Right lobe of liver (tissue), 6 donors: ENCODE measurements at regions not wholly inside any gene's neighbourhood (a gene's known extent, or its start where the extent isn't known, plus 50 kb on each side); places are given as distances from the start of the nearest gene placed in this dataset.

Experiments
- ATAC-seq, 4 donors: fragments of 200-7000 bp; cut with Tn5 transposase; one replicate each; pipeline ENCODE4 v1.9.1; 2020; ENCODE audit warnings: mild to moderate bottlenecking in 4 of 4, moderate library complexity in 4 of 4
- DNase-seq, 3 donors: peaks; one replicate each; pipeline ENCODE4 v3.0.0-alpha.2; 2020
- H3K27ac ChIP-seq, 3 donors: fragments of 200-600 bp; one replicate each; pipeline ENCODE4 v1.8.0; 2022
- H3K27me3 ChIP-seq, 2 donors: fragments of 200-600 bp; one replicate each; pipeline ENCODE4 v1.8.0; 2022
- H3K36me3 ChIP-seq, 4 donors: fragments of 200-600 bp; sonication (generic) in 1 of 4; one replicate each; pipeline versions ENCODE4 v1.5.1 to v1.8.0; 2017 to 2022; ENCODE audit warnings: control low read depth in 1 of 4
- H3K4me1 ChIP-seq, 4 donors: fragments of 200-600 bp; sonication (generic) in 1 of 4; one replicate each; pipeline versions ENCODE4 v1.5.1 to v1.8.0; 2017 to 2022; ENCODE audit warnings: control low read depth in 1 of 4
- H3K4me3 ChIP-seq, 3 donors: fragments of 200-600 bp; one replicate each; pipeline ENCODE4 v1.8.0; 2022
- H3K9me3 ChIP-seq, 4 donors: fragments of 200-600 bp; sonication (generic) in 1 of 4; one replicate each; pipeline versions ENCODE4 v1.5.1 to v1.8.0; 2017 to 2022; ENCODE audit warnings: control low read depth in 1 of 4
- POLR2A ChIP-seq: fragments of 450-650 bp; IDR thresholded peaks from one replicate; pipeline ENCODE4 v1.6.1; 2017; ENCODE audit warnings: antibody characterized with exemption, mild to moderate bottlenecking
- WGBS: methylation state at CpG from one replicate; pipeline ENCODE4 v1.1.6; 2018; ENCODE audit warnings: low coverage, low lambda C conversion rate; ENCODE audit not compliant: insufficient coverage; ENCODE audit errors: missing lambda C conversion rate; 5-methylcytosine and 5-hydroxymethylcytosine counted together
- intact Hi-C, 2 donors: fragments of 100-400 bp; cut with DNase I; formaldehyde crosslinking; loops; one replicate each; pipeline versions ENCODE4 v1.11.2 to v1.14.1; 2022
- TF ChIP-seq, protein P1 (sequence below), 4 donors: fragments of 200-600 bp in 3 of 4; fragments of 450-650 bp in 1 of 4; IDR thresholded peaks; one replicate each; pipeline versions ENCODE4 v1.5.1 to v1.8.0; 2016 to 2022; ENCODE audit warnings: antibody characterized with exemption in 4 of 4, mild to moderate bottlenecking in 2 of 4
- donor health status: DM: no; HTN: yes; CAD: no.
- donor health status: DM: no; HTN: no; CAD: no.
- donor health status: DM: no; HTN: no; CAD: no.
- donor health status: DM: no; HTN: yes; CAD: no.
- donor health status: DM: no; HTN: yes; CAD: no.

- Histone ChIP-seq H3K4me3 (no peak overlapping the region), H3K9me3 (no peaks in the 10 kb centered on the region), H3K36me3 (no peaks in the 10 kb centered on the region), H3K4me1 (no peaks in the 10 kb centered on the region), H3K27ac (no peak overlapping the region), H3K27me3 (no peaks in the 10 kb centered on the region)
- intact Hi-C loops, result no loop called here
- DNase-seq, result no peak
- 32% methylated on average over 1 of the region's 1 CpG for WGBS
- TF ChIP-seq, protein P1, sequence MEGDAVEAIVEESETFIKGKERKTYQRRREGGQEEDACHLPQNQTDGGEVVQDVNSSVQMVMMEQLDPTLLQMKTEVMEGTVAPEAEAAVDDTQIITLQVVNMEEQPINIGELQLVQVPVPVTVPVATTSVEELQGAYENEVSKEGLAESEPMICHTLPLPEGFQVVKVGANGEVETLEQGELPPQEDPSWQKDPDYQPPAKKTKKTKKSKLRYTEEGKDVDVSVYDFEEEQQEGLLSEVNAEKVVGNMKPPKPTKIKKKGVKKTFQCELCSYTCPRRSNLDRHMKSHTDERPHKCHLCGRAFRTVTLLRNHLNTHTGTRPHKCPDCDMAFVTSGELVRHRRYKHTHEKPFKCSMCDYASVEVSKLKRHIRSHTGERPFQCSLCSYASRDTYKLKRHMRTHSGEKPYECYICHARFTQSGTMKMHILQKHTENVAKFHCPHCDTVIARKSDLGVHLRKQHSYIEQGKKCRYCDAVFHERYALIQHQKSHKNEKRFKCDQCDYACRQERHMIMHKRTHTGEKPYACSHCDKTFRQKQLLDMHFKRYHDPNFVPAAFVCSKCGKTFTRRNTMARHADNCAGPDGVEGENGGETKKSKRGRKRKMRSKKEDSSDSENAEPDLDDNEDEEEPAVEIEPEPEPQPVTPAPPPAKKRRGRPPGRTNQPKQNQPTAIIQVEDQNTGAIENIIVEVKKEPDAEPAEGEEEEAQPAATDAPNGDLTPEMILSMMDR (IDR thresholded peaks at IDR 0.05), result no peak
- TF ChIP-seq POLR2A, result no peak
- ATAC-seq, result no peak
Observed at GRCh38 chr10:8396675-8397074, 342.2 kb downstream of the GATA3 start.

DNA sequence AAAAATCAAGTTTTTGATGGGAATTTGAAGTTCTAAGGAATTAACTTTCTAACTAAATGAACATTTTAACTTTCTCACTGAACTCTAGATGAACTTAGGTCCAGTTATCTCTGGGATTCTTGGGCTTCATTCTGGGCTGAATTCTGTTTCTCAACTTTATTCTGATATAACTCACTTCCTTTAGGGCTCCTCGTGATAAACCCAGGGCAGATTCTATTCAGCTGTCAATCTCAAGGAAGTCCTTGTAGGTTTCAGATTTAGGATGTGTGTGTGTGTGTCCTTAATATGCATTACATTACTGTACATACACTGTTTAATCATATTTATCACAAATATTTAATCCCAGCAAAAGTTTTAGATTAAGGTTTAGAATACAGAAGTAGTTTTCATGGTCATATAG, 344.3 kb downstream of the GATA3 start:
- no peak for DNase-seq
- H3K27ac ChIP-seq, result no peak overlapping the region
- H3K4me1 ChIP-seq, result no peaks in the 10 kb centered on the region
- WGBS, result 11% methylated on average over 1 of the region's 1 CpG
- H3K4me3 ChIP-seq, result no peak overlapping the region
- H3K27me3 ChIP-seq, result no peaks in the 10 kb centered on the region
- intact Hi-C loops, result no loop called here
- TF ChIP-seq POLR2A, result no peak
- no peaks in the 10 kb centered on the region for H3K9me3 ChIP-seq
- ATAC-seq, result no peak
- no peaks in the 10 kb centered on the region for H3K36me3 ChIP-seq

GRCh38 chr10:8400151-8400550, 345.7 kb downstream of the GATA3 start:
- H3K4me1 ChIP-seq, result no peaks in the 10 kb centered on the region
- no peak overlapping the region for H3K27ac ChIP-seq
- 55% methylated on average over 6 of the region's 6 CpGs for WGBS
- DNase-seq (no peak), ATAC-seq (no peak)
- no peak for TF ChIP-seq POLR2A
- TF ChIP-seq, protein P1 (IDR thresholded peaks at IDR 0.05), result no peak
- H3K4me3 ChIP-seq, result no peak overlapping the region
- no peaks in the 10 kb centered on the region for H3K9me3 ChIP-seq
- H3K27me3 ChIP-seq, result no peaks in the 10 kb centered on the region
- intact Hi-C loops, result no loop called here
- no peaks in the 10 kb centered on the region for H3K36me3 ChIP-seq

- intact Hi-C loops, result no loop called here
- TF ChIP-seq, protein P1 (IDR thresholded peaks at IDR 0.05), result no peak
- TF ChIP-seq POLR2A, result no peak
- no peak for ATAC-seq
Observed at GRCh38 chr10:8400892-8401291, 346.4 kb downstream of the GATA3 start.

DNA sequence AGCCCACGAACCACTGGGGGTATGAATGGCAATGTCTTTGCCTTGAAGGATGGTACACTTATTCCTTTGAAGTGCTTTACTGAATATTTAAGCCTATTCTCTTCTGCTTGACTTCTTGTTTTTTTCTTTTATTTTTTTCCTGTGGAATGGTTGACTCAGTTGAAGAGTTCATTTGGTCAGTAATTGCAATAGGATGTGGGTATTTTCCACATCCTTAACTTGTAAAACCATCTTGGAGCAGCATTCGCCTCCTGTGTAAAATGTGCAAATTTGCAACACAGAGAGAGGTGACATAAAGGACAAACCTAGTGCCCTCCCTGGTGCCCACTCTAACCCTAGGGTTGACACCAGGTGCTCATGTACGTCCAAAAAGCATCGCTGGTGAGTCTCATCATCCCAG, 347.0 kb downstream of the GATA3 start:
- Histone ChIP-seq H3K4me1 (no peaks in the 10 kb centered on the region), H3K27ac (no peak overlapping the region), H3K27me3 (no peaks in the 10 kb centered on the region), H3K4me3 (no peak overlapping the region), H3K9me3 (no peaks in the 10 kb centered on the region), H3K36me3 (no peaks in the 10 kb centered on the region)
- no peak for ATAC-seq
- TF ChIP-seq, protein P1 (IDR thresholded peaks at IDR 0.05), result no peak
- no peak for TF ChIP-seq POLR2A
- no peak for DNase-seq
- WGBS, result 54% methylated on average over 4 of the region's 4 CpGs
- intact Hi-C loops, result no loop called here

More at GRCh38 chr10:8400892-8401291, 346.4 kb downstream of the GATA3 start:
- DNase-seq, result no peak
- no peaks in the 10 kb centered on the region for H3K9me3 ChIP-seq
- H3K36me3 ChIP-seq, result no peaks in the 10 kb centered on the region
- H3K4me1 ChIP-seq, result no peaks in the 10 kb centered on the region
- no peak overlapping the region for H3K27ac ChIP-seq
- WGBS, result 43% methylated on average over 3 of the region's 3 CpGs
- no peak overlapping the region for H3K4me3 ChIP-seq
- H3K27me3 ChIP-seq, result no peaks in the 10 kb centered on the region
